Calu3 (cell line): ENCODE measurements at regions not wholly inside any gene's neighbourhood (a gene's known extent, or its start where the extent isn't known, plus 50 kb on each side); places are given as distances from the start of the nearest gene placed in this dataset.
A peak's percentile ranks its signal among the peaks of the same experiment; 100 is the strongest.

Source experiments
- BruUV-seq: library from RNA; stranded (reverse); fragments of 400-500 nt; replicated peaks from 2 replicates; lab custom pipeline; 2021; lab: Mats Ljungman, UMichigan
- CTCF ChIA-PET: fragments of 300-600 bp; sonication (Branson Sonifier 250); formaldehyde crosslinking; loops from one replicate; lab custom pipeline; 2022; ENCODE audit warnings: antibody characterized with exemption; lab: Charles Lee
- DNase-seq: peaks from one replicate; pipeline ENCODE4 v3.0.0; 2022
- H3K27ac Mint-ChIP-seq: one replicate; pipeline ENCODE4 v1.8.0; 2022; ENCODE audit warnings: mixed read lengths; ENCODE audit not compliant: unreplicated experiment
- H3K27me3 Mint-ChIP-seq: one replicate; pipeline ENCODE4 v1.8.0; 2022; ENCODE audit warnings: mixed read lengths; ENCODE audit not compliant: unreplicated experiment
- H3K36me3 Mint-ChIP-seq: one replicate; pipeline ENCODE4 v1.8.0; 2022; ENCODE audit warnings: mild to moderate bottlenecking, moderate library complexity, mixed read lengths; ENCODE audit not compliant: insufficient read depth, unreplicated experiment
- H3K4me1 Mint-ChIP-seq: one replicate; pipeline ENCODE4 v1.8.0; 2022; ENCODE audit warnings: mild to moderate bottlenecking, low read depth, mixed read lengths; ENCODE audit not compliant: unreplicated experiment
- H3K4me3 Mint-ChIP-seq: one replicate; pipeline ENCODE4 v1.8.0; 2022; ENCODE audit warnings: mild to moderate bottlenecking, low read depth, moderate library complexity, mixed read lengths; ENCODE audit not compliant: unreplicated experiment
- H3K9me3 Mint-ChIP-seq: one replicate; pipeline ENCODE4 v1.8.0; 2022; ENCODE audit warnings: low read depth, mixed read lengths; ENCODE audit not compliant: unreplicated experiment
- intact Hi-C: fragments of 100-400 bp; cut with micrococcal nuclease; formaldehyde crosslinking; loops from one replicate; pipeline ENCODE4 v1.10.0; 2022; ENCODE audit not compliant: unreplicated experiment
- TF ChIP-seq, protein P1 (sequence below): fragments of 200-600 bp; IDR thresholded peaks from one replicate; pipeline ENCODE4 v1.8.0; 2022; ENCODE audit warnings: antibody characterized with exemption; ENCODE audit not compliant: unreplicated experiment

DNA sequence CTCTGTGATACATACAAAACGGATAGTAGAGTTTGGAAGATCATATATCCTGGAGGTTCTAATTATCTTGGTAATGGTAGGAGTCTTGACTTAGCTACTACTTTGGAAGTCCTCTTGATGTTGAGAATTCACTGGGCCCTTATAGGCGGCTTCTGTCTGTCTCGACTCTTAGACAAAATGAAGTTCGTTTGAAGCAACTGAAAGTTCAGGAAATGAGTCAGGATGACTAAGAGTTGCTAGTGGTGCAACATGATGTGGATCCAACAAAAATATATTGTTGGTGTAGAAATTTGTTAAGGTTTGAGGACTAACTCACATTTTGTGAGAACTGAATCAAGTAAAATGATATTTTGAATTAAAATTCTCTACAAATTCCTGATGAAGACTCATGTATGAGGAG, 272.7 kb downstream of the AEBP2 start:
- DNase-seq: no peak
- H3K36me3 Mint-ChIP-seq: no peaks in the 10 kb centered on the region
- H3K4me3 Mint-ChIP-seq: peak overlapping the region; percentile 4
- no peaks in the 10 kb centered on the region for H3K27me3 Mint-ChIP-seq
- peaks cover 11% of the 10 kb centered on the region for H3K9me3 Mint-ChIP-seq
- H3K27ac Mint-ChIP-seq: peak overlapping the region; percentile 35
- CTCF ChIA-PET: no interaction called here
- TF ChIP-seq, protein P1, sequence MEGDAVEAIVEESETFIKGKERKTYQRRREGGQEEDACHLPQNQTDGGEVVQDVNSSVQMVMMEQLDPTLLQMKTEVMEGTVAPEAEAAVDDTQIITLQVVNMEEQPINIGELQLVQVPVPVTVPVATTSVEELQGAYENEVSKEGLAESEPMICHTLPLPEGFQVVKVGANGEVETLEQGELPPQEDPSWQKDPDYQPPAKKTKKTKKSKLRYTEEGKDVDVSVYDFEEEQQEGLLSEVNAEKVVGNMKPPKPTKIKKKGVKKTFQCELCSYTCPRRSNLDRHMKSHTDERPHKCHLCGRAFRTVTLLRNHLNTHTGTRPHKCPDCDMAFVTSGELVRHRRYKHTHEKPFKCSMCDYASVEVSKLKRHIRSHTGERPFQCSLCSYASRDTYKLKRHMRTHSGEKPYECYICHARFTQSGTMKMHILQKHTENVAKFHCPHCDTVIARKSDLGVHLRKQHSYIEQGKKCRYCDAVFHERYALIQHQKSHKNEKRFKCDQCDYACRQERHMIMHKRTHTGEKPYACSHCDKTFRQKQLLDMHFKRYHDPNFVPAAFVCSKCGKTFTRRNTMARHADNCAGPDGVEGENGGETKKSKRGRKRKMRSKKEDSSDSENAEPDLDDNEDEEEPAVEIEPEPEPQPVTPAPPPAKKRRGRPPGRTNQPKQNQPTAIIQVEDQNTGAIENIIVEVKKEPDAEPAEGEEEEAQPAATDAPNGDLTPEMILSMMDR: no peak
- intact Hi-C loops: no loop called here
- H3K4me1 Mint-ChIP-seq: peaks cover 32% of the 10 kb centered on the region
- no TSS peak for BruUV-seq

DNA sequence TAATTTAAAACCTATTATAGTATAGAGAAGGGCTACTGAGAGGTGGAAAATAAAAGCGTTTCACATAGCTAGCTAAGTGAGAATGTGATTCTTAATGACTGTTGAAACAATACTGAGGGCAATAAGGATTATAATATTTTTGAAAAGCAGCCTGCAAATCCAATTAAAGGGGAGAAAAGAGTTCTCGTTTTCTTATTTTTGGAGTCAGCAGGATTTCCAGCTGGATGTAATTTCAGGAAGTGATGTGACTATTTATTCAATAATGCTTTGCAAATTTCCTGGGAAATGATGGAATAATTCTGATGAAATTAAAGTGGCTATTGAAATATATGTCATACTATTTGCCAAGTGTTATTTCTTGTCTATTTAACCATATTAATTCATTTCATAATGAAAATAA, 279.1 kb downstream of the AEBP2 start:
- DNase-seq: no peak
- no peaks in the 10 kb centered on the region for H3K4me1 Mint-ChIP-seq

DNA sequence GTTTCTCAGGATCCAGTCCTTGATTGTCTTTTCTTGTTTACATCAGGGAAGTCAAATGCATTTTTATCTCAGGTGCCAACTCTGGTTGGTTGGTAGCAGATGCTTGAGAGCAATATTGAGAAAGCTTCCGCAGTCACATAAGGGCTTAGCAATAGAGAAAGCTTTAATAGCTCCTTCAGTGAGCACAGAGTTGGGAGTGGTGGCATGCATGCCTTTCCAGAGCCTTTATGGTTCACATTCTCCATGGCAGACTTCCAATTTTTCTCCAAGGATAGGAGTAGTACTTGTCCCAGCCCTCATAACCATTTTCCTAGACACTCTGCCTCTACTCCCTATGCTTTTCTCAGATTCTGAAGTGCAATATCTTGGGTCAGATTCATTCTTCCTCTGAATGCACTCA, 280.4 kb downstream of the AEBP2 start:
- intact Hi-C loops: no loop called here

More for the DNA sequence above, 279.1 kb downstream of the AEBP2 start:
- TF ChIP-seq, protein P1: no peak
- H3K4me3 Mint-ChIP-seq: no peak overlapping the region
- H3K36me3 Mint-ChIP-seq: no peaks in the 10 kb centered on the region
- H3K9me3 Mint-ChIP-seq: peaks cover 5% of the 10 kb centered on the region
- no peaks in the 10 kb centered on the region for H3K27me3 Mint-ChIP-seq
- intact Hi-C loops: no loop called here
- BruUV-seq: no TSS peak
- no peak overlapping the region for H3K27ac Mint-ChIP-seq
- CTCF ChIA-PET: no interaction called here

DNA sequence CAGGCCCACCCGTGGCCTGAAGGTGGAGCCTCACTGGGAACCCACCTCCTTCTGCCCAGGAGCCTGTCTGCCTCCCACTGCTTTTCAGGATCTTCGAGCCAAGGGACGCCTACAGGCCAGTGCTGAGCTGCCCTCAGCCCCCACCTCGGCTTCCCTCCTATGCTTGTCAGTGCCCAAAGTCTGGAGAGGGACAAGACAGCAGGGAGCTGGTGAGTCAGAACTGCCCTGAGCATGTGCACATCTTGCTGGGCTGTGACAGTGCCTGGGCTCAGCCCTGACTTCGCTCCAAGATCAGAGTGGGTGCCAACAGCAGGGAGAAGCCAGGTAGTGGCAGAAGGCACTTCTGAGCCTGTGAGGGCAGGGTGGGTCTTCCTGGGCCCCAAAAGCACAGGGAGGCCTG, 286.8 kb downstream of the AEBP2 start:
- no peak for DNase-seq
- Mint-ChIP-seq H3K27me3 (no peaks in the 10 kb centered on the region), H3K36me3 (no peaks in the 10 kb centered on the region), H3K9me3 (no peaks in the 10 kb centered on the region), H3K27ac (no peak overlapping the region), H3K4me1 (no peaks in the 10 kb centered on the region), H3K4me3 (no peak overlapping the region)
- no TSS peak for BruUV-seq
- CTCF ChIA-PET: no interaction called here
- TF ChIP-seq, protein P1: no peak
- intact Hi-C loops: no loop called here

More for the DNA sequence above, 280.4 kb downstream of the AEBP2 start:
- no peak for DNase-seq
- H3K27ac Mint-ChIP-seq: no peak overlapping the region
- no peaks in the 10 kb centered on the region for H3K36me3 Mint-ChIP-seq
- H3K9me3 Mint-ChIP-seq: peaks cover 2% of the 10 kb centered on the region
- H3K4me3 Mint-ChIP-seq: no peak overlapping the region
- no peaks in the 10 kb centered on the region for H3K4me1 Mint-ChIP-seq
- BruUV-seq: no TSS peak
- CTCF ChIA-PET: no interaction called here
- TF ChIP-seq, protein P1: no peak
- H3K27me3 Mint-ChIP-seq: no peaks in the 10 kb centered on the region
